ENCODE measurements at regions not wholly inside any gene's neighbourhood (a gene's known extent, or its start where the extent isn't known, plus 50 kb on each side); places are given as distances from the start of the nearest gene placed in this dataset.
A peak's percentile ranks its signal among the peaks of the same experiment; 100 is the strongest.

- ATAC-seq (peak in 1 of 2 donors; percentile 24), DNase-seq (no peak)
- no peak for TF ChIP-seq CTCF (IDR thresholded peaks at IDR 0.05)
- Histone ChIP-seq H3K27ac (no peak overlapping the region), H3K9me3 (no peaks in the 10 kb centered on the region), H3K4me1 (no peaks in the 10 kb centered on the region), H3K36me3 (no peaks in the 10 kb centered on the region), H3K4me3 (no peak overlapping the region), H3K27me3 (ENCODE audit: low read depth) (no peaks in the 10 kb centered on the region)
- intact Hi-C loops (cut with DNase I): no loop called here
Observed at GRCh38 chr5:139733698-139734538, 61.7 kb upstream of the PSD2 start.

- ATAC-seq (no peak), DNase-seq (no peak)
- H3K4me3 ChIP-seq: no peak overlapping the region
- intact Hi-C loops (cut with DNase I): no loop called here
- no peak overlapping the region for H3K27ac ChIP-seq
- H3K9me3 ChIP-seq: no peaks in the 10 kb centered on the region
- H3K36me3 ChIP-seq: no peaks in the 10 kb centered on the region
- no peaks in the 10 kb centered on the region for H3K4me1 ChIP-seq
- TF ChIP-seq CTCF (IDR thresholded peaks at IDR 0.05): no peak
- no peaks in the 10 kb centered on the region for H3K27me3 ChIP-seq (ENCODE audit: low read depth)
Observed at GRCh38 chr5:139734539-139734916, 61.1 kb upstream of the PSD2 start.

- intact Hi-C loops (cut with DNase I): no loop called here
- Histone ChIP-seq H3K27me3 (ENCODE audit: low read depth) (no peaks in the 10 kb centered on the region), H3K4me3 (no peak overlapping the region), H3K9me3 (no peaks in the 10 kb centered on the region), H3K4me1 (no peaks in the 10 kb centered on the region), H3K36me3 (no peaks in the 10 kb centered on the region), H3K27ac (no peak overlapping the region)
- ATAC-seq: no peak
- DNase-seq: no peak
- no peak for TF ChIP-seq CTCF (IDR thresholded peaks at IDR 0.05)
Observed at GRCh38 chr5:139738193-139739149, 57.1 kb upstream of the PSD2 start.

GRCh38 chr5:139739150-139739974 lies 56.2 kb upstream of the PSD2 start:
- Histone ChIP-seq H3K4me1 (no peaks in the 10 kb centered on the region), H3K4me3 (no peak overlapping the region), H3K9me3 (no peaks in the 10 kb centered on the region), H3K36me3 (no peaks in the 10 kb centered on the region), H3K27ac (no peak overlapping the region), H3K27me3 (ENCODE audit: low read depth) (no peaks in the 10 kb centered on the region)
- intact Hi-C loops (cut with DNase I): no loop called here
- ATAC-seq: peak in 1 of 2 donors; percentile 5
- DNase-seq: no peak
- no peak for TF ChIP-seq CTCF (IDR thresholded peaks at IDR 0.05)

All from lower lobe of right lung (tissue), 2 donors.